SK-N-SH (cell line): ENCODE measurements at regions not wholly inside any gene's neighbourhood (a gene's known extent, or its start where the extent isn't known, plus 50 kb on each side); places are given as distances from the start of the nearest gene placed in this dataset.

Source experiments
- EP300 ChIP-seq, 2 experiments: IDR thresholded peaks; 2 replicates each; pipeline versions ENCODE4 v1.4.0 to v1.6.1; 2012; ENCODE audit warnings: borderline replicate concordance in 1 of 2, low read depth in 1 of 2, low read length in 1 of 2
- FOXM1 ChIP-seq: IDR thresholded peaks from 2 replicates; pipeline ENCODE4 v1.4.0; 2012; ENCODE audit warnings: low read depth, mild to moderate bottlenecking
- GABPA ChIP-seq: IDR thresholded peaks from 2 replicates; pipeline ENCODE4 v1.4.0; 2012; ENCODE audit warnings: low read depth, mild to moderate bottlenecking
- RCOR1 ChIP-seq: fragments of 150-350 bp; IDR thresholded peaks from 2 replicates; pipeline ENCODE4 v1.6.1; 2017; ENCODE audit warnings: antibody characterized with exemption, low read length
- SIN3A ChIP-seq: IDR thresholded peaks from 2 replicates; pipeline ENCODE4 v1.6.1; 2012; ENCODE audit warnings: low read depth, mild to moderate bottlenecking, low read length, moderate library complexity, borderline replicate concordance
- TF ChIP-seq, protein P1 (sequence below): fragments of 200-600 bp; sonication (generic); IDR thresholded peaks from 2 replicates; pipeline ENCODE4 v1.6.1; 2017; ENCODE audit warnings: antibody characterized with exemption, mild to moderate bottlenecking, moderate library complexity
- TF ChIP-seq, protein P2 (sequence below): IDR thresholded peaks from 2 replicates; pipeline ENCODE4 v1.6.1; 2012; ENCODE audit warnings: mild to moderate bottlenecking, low read depth, low read length, moderate library complexity
- TF ChIP-seq, protein P3 (sequence below): IDR thresholded peaks from 2 replicates; pipeline ENCODE4 v1.4.0; 2012; ENCODE audit warnings: low read depth

GRCh38 chr9:126752376-126752775 is 52.5 kb upstream of the ZBTB43 start:
- TF ChIP-seq RCOR1 (no peak), SIN3A (no peak), GABPA (no peak), EP300 (IDR thresholded peaks at IDR 0.05; ENCODE audit: borderline replicate concordance in 1 of 2, low read depth in 1 of 2, low read length in 1 of 2) (no peak), FOXM1 (no peak)
- TF ChIP-seq, protein P1, sequence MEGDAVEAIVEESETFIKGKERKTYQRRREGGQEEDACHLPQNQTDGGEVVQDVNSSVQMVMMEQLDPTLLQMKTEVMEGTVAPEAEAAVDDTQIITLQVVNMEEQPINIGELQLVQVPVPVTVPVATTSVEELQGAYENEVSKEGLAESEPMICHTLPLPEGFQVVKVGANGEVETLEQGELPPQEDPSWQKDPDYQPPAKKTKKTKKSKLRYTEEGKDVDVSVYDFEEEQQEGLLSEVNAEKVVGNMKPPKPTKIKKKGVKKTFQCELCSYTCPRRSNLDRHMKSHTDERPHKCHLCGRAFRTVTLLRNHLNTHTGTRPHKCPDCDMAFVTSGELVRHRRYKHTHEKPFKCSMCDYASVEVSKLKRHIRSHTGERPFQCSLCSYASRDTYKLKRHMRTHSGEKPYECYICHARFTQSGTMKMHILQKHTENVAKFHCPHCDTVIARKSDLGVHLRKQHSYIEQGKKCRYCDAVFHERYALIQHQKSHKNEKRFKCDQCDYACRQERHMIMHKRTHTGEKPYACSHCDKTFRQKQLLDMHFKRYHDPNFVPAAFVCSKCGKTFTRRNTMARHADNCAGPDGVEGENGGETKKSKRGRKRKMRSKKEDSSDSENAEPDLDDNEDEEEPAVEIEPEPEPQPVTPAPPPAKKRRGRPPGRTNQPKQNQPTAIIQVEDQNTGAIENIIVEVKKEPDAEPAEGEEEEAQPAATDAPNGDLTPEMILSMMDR = no peak
- TF ChIP-seq, protein P2, sequence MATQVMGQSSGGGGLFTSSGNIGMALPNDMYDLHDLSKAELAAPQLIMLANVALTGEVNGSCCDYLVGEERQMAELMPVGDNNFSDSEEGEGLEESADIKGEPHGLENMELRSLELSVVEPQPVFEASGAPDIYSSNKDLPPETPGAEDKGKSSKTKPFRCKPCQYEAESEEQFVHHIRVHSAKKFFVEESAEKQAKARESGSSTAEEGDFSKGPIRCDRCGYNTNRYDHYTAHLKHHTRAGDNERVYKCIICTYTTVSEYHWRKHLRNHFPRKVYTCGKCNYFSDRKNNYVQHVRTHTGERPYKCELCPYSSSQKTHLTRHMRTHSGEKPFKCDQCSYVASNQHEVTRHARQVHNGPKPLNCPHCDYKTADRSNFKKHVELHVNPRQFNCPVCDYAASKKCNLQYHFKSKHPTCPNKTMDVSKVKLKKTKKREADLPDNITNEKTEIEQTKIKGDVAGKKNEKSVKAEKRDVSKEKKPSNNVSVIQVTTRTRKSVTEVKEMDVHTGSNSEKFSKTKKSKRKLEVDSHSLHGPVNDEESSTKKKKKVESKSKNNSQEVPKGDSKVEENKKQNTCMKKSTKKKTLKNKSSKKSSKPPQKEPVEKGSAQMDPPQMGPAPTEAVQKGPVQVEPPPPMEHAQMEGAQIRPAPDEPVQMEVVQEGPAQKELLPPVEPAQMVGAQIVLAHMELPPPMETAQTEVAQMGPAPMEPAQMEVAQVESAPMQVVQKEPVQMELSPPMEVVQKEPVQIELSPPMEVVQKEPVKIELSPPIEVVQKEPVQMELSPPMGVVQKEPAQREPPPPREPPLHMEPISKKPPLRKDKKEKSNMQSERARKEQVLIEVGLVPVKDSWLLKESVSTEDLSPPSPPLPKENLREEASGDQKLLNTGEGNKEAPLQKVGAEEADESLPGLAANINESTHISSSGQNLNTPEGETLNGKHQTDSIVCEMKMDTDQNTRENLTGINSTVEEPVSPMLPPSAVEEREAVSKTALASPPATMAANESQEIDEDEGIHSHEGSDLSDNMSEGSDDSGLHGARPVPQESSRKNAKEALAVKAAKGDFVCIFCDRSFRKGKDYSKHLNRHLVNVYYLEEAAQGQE = no peak
- TF ChIP-seq, protein P3, sequence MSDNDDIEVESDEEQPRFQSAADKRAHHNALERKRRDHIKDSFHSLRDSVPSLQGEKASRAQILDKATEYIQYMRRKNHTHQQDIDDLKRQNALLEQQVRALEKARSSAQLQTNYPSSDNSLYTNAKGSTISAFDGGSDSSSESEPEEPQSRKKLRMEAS = no peak
